ENCODE measurements at regions not wholly inside any gene's neighbourhood (a gene's known extent, or its start where the extent isn't known, plus 50 kb on each side); places are given as distances from the start of the nearest gene placed in this dataset.

DNA sequence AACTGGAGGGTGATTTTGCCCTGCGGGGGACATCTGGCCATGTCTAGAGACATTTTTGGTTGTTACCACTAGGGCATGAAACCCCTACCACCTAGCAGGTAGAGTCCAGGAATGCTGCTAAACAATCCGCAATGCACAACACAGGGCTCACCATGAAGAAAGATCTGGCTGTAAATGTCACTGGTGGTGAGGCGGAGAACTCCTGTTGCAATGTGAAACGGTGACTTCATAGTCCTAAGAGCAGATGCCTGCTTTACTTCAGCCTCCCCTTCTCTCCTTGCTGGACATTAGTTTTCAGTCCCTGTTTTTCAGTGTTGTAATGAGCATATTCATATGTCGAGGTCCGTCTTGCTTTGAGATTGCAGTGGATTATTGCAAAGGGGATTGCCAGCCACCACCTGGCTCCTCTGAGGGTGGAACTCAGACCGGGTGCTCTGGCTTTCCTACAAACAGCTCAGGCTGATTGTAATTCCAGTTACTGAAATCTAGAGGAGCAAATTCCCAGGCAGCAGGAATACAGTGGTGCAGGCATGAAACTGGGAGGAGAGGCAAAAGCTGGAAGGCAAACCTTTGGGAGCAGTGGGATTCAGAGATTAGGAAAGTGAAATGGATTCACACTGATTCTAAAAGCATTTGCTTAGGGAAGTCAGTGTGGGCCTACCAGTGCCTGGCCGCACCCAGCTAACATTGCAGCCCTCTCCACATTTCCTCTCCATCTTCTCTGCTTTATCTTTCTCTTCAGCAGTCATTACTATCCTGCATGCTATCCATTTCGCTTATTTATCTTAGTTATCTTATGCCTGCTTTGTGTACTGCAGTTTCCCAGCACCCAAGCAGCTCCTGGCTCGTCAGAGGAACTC lies 76.1 kb upstream of the PCDH8 start:
- TF ChIP-seq, protein P1, sequence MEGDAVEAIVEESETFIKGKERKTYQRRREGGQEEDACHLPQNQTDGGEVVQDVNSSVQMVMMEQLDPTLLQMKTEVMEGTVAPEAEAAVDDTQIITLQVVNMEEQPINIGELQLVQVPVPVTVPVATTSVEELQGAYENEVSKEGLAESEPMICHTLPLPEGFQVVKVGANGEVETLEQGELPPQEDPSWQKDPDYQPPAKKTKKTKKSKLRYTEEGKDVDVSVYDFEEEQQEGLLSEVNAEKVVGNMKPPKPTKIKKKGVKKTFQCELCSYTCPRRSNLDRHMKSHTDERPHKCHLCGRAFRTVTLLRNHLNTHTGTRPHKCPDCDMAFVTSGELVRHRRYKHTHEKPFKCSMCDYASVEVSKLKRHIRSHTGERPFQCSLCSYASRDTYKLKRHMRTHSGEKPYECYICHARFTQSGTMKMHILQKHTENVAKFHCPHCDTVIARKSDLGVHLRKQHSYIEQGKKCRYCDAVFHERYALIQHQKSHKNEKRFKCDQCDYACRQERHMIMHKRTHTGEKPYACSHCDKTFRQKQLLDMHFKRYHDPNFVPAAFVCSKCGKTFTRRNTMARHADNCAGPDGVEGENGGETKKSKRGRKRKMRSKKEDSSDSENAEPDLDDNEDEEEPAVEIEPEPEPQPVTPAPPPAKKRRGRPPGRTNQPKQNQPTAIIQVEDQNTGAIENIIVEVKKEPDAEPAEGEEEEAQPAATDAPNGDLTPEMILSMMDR (IDR thresholded peaks at IDR 0.05), result no peak
- TF ChIP-seq EZH2 (IDR thresholded peaks at IDR 0.05), result no peak

Measured in neural progenitor cell (in vitro differentiated cells).